Mucosa of rectum (tissue), 2 donors: ENCODE measurements at regions not wholly inside any gene's neighbourhood (a gene's known extent, or its start where the extent isn't known, plus 50 kb on each side); places are given as distances from the start of the nearest gene placed in this dataset.

ENCODE experiments used
- H3K27ac ChIP-seq, 2 donors: one replicate each; pipeline ENCODE4 v1.7.0; 2013; ENCODE audit warnings: inconsistent platforms in 2 of 2, low read depth in 2 of 2, low read length in 2 of 2
- H3K27me3 ChIP-seq, 2 donors: one replicate each; pipeline ENCODE4 v1.7.0; 2013; ENCODE audit warnings: low read length in 2 of 2; ENCODE audit not compliant: control insufficient read depth in 2 of 2, insufficient read depth in 2 of 2
- H3K36me3 ChIP-seq, 2 donors: one replicate each; pipeline ENCODE4 v1.7.0; 2013; ENCODE audit warnings: low read length in 2 of 2; ENCODE audit not compliant: control insufficient read depth in 2 of 2, insufficient read depth in 2 of 2
- H3K4me1 ChIP-seq, 2 donors: one replicate each; pipeline ENCODE4 v1.7.0; 2013; ENCODE audit warnings: low read length in 2 of 2, mild to moderate bottlenecking in 1 of 2; ENCODE audit not compliant: control insufficient read depth in 2 of 2, insufficient read depth in 2 of 2
- H3K4me3 ChIP-seq, 2 donors: one replicate each; pipeline ENCODE4 v1.7.0; 2013; ENCODE audit warnings: low read length in 2 of 2
- H3K9ac ChIP-seq, 2 donors: one replicate each; pipeline ENCODE4 v1.7.0; 2013; ENCODE audit warnings: low read length in 2 of 2, low read depth in 1 of 2, mild to moderate bottlenecking in 1 of 2
- H3K9me3 ChIP-seq, 2 donors: one replicate each; pipeline ENCODE4 v1.7.0; 2013; ENCODE audit warnings: low read length in 2 of 2; ENCODE audit not compliant: control insufficient read depth in 2 of 2
- donor health status: healthy.
- donor health status: Normal muscosa, but diverticular disease.

DNA sequence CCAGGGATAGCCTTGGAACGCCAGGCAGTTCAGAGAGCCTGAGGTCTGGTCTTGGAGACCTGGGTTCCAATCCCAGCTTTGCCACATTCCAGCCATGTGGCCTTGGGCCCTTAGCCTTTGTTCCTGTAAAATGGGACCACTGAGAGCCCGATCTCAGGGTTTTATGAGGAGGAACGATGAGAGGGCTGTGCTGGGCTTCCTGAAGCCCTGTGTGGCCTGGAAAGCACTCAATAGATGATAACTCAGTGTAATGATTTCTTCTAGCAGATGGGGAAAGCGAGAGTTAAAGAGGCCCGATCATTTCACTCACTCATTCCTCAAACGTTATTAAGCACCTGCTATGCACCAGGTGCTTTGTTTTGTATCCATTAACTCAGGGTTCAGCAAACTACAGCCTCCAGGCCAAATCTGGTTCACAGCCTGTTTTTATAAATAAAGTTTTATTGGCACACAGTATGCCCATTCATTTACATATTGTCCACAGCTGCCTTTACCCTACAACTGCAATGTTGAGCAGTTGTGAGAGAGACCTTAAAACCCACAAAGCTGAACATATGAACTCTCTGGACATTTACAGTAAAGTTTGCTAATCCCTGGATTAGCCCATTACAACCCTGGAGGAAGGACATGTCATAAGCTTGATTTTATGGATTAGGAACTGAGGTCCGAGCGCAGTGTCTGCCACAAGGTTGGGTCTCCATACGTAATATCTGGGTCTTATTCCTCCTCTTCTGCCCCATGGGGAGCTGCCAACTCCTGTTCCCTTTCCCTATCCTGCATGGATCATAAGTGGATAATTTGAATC, 90.4 kb downstream of the CEBPB start:
- no peaks in the 10 kb centered on the region for H3K9me3 ChIP-seq
- H3K36me3 ChIP-seq = no peaks in the 10 kb centered on the region
- H3K27me3 ChIP-seq = no peaks in the 10 kb centered on the region
- no peak overlapping the region for H3K27ac ChIP-seq
- H3K4me1 ChIP-seq = peaks cover 12 to 30% of the 10 kb centered on the region in 2 donors
- no peak overlapping the region for H3K4me3 ChIP-seq
- no peak overlapping the region for H3K9ac ChIP-seq

GRCh38 chr20:50281831-50282591, 91.4 kb downstream of the CEBPB start:
- H3K9ac ChIP-seq = no peak overlapping the region
- no peaks in the 10 kb centered on the region for H3K36me3 ChIP-seq
- H3K27me3 ChIP-seq = no peaks in the 10 kb centered on the region
- peaks cover 6 to 31% of the 10 kb centered on the region in 2 donors for H3K4me1 ChIP-seq
- no peaks in the 10 kb centered on the region for H3K9me3 ChIP-seq
- no peak overlapping the region for H3K4me3 ChIP-seq
- no peak overlapping the region for H3K27ac ChIP-seq

DNA sequence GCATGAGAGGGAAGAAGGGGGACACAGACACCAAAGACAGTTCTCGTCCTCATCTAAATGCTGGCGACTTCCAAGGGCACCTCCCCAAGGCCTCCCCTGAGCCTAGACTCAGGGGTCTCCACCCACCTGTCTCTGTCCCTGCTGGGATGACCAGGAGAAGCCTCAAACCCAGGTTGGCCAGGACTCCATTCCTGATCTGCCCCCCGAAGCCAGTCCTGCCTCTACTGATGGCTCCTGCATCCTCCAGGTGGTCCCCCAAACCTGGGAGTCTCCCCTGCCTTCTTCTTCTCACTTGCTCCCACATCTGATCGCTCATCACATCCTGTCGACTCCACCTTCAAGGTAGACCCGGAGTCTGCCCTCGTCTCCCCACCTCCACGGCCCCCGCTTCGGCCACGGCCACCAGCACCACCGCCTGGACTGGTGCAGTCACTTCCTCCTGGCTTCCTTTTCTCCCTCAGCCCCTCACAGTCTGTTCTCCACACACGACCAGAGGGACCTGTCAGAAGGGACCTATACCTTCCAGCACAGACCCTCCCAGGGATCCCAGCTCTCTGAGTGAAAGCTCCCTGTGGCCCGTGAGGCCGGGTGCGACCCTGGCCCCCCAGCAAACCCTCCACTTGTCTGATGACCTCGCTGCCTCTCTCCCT, 92.1 kb downstream of the CEBPB start:
- Histone ChIP-seq H3K36me3 (no peaks in the 10 kb centered on the region), H3K9me3 (no peaks in the 10 kb centered on the region), H3K4me3 (no peak overlapping the region), H3K4me1 (peaks cover 6 to 25% of the 10 kb centered on the region in 2 donors), H3K27ac (no peak overlapping the region), H3K27me3 (no peaks in the 10 kb centered on the region), H3K9ac (no peak overlapping the region)

DNA sequence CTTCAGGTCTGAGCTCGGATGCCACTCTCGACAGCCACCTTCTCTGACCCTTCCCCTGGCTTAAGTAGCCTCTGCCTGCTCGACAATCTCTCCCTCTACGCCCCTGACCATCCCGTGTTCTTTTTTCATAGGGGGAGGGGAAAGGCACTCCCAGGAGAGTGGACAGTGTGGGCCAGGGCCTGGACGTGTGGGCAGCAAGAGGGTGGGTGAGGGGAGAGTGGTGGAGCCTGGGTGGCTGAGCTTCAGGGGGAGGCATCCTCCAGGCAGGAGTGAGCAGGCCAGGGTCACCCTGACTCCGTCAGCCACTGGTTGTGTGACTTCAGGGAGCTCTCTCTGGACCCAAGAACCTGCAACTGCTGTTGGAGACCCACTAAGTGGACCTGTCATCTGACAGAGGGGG, 92.7 kb downstream of the CEBPB start:
- Histone ChIP-seq H3K27ac (peak overlapping the region in 1 of 2 donors; percentile 16), H3K36me3 (no peaks in the 10 kb centered on the region), H3K4me3 (no peak overlapping the region), H3K4me1 (peaks cover 6 to 22% of the 10 kb centered on the region in 2 donors), H3K9ac (no peak overlapping the region), H3K9me3 (no peaks in the 10 kb centered on the region), H3K27me3 (no peaks in the 10 kb centered on the region)

- Histone ChIP-seq H3K4me3 (no peak overlapping the region), H3K27ac (peak overlapping the region; percentile 56 to 67)
Measured at GRCh38 chr20:50283922-50284810, 93.5 kb downstream of the CEBPB start.

GRCh38 chr20:50284811-50285375, 94.3 kb downstream of the CEBPB start:
- peak overlapping the region in 1 of 2 donors; percentile 28 for H3K9ac ChIP-seq
- H3K27me3 ChIP-seq = no peaks in the 10 kb centered on the region
- H3K4me1 ChIP-seq = peaks cover 0 to 18% of the 10 kb centered on the region in 2 donors
- no peak overlapping the region for H3K4me3 ChIP-seq
- H3K9me3 ChIP-seq = no peaks in the 10 kb centered on the region
- peak overlapping the region; percentile 56 to 67 for H3K27ac ChIP-seq
- no peaks in the 10 kb centered on the region for H3K36me3 ChIP-seq

More at GRCh38 chr20:50283922-50284810, 93.5 kb downstream of the CEBPB start:
- no peaks in the 10 kb centered on the region for H3K36me3 ChIP-seq
- H3K27me3 ChIP-seq = no peaks in the 10 kb centered on the region
- peaks cover 0 to 18% of the 10 kb centered on the region in 2 donors for H3K4me1 ChIP-seq
- no peaks in the 10 kb centered on the region for H3K9me3 ChIP-seq
- peak overlapping the region; percentile 28 to 41 for H3K9ac ChIP-seq

GRCh38 chr20:50285376-50286173, 94.9 kb downstream of the CEBPB start:
- no peak overlapping the region for H3K9ac ChIP-seq
- no peaks in the 10 kb centered on the region for H3K27me3 ChIP-seq
- no peaks in the 10 kb centered on the region for H3K36me3 ChIP-seq
- H3K4me3 ChIP-seq = no peak overlapping the region
- no peaks in the 10 kb centered on the region for H3K9me3 ChIP-seq
- peaks cover 0 to 18% of the 10 kb centered on the region in 2 donors for H3K4me1 ChIP-seq
- H3K27ac ChIP-seq = peak overlapping the region; percentile 56 to 67

- Histone ChIP-seq H3K4me1 (peaks cover 0 to 18% of the 10 kb centered on the region in 2 donors), H3K36me3 (no peaks in the 10 kb centered on the region), H3K27me3 (no peaks in the 10 kb centered on the region), H3K27ac (peak overlapping the region; percentile 56 to 67), H3K9me3 (no peaks in the 10 kb centered on the region), H3K9ac (no peak overlapping the region), H3K4me3 (no peak overlapping the region)
Measured at GRCh38 chr20:50286174-50286511, 95.5 kb downstream of the CEBPB start.

- Histone ChIP-seq H3K9me3 (no peaks in the 10 kb centered on the region), H3K27me3 (no peaks in the 10 kb centered on the region), H3K4me1 (peaks cover 0 to 18% of the 10 kb centered on the region in 2 donors), H3K4me3 (no peak overlapping the region), H3K27ac (peak overlapping the region; percentile 56 to 67), H3K9ac (no peak overlapping the region), H3K36me3 (no peaks in the 10 kb centered on the region)
Measured at GRCh38 chr20:50286609-50287008, 96.0 kb downstream of the CEBPB start.
